GM18873 (cell line): ENCODE measurements at regions not wholly inside any gene's neighbourhood (a gene's known extent, or its start where the extent isn't known, plus 50 kb on each side); places are given as distances from the start of the nearest gene placed in this dataset.
"Not testable (repeated sequence)": the region's sequence is repeated elsewhere in the genome, so short reads cannot be mapped to it uniquely, and the experiment has no call there.

Experiments
- ATAC-seq: cut with Tn5 transposase; IDR thresholded peaks from one replicate; pipeline ENCODE4 v1.9.1; 2021; ENCODE audit warnings: mild to moderate bottlenecking, moderate library complexity, moderate number of reproducible peaks; ENCODE audit not compliant: unreplicated experiment, low FRiP score

DNA sequence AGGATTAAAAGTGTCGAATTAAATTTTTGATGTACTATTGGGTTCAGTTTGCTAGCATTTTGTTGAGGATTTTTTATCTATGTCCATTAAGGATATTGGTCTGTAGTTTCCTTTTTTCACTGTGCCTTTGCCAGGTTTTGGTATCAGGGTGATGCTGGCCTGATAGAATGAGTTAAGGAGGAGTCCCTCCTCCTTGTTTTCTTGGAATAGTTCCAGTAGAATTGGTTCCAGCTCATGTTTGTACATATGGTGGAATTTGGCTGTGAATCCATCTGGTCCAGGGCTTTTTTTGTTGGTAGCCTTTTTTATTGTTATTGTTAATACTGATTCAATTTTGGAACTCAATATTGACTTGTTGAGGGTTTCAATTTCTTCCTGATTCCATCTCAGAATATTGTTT, 141.8 kb downstream of the SIM1 start:
- no peak for ATAC-seq

DNA sequence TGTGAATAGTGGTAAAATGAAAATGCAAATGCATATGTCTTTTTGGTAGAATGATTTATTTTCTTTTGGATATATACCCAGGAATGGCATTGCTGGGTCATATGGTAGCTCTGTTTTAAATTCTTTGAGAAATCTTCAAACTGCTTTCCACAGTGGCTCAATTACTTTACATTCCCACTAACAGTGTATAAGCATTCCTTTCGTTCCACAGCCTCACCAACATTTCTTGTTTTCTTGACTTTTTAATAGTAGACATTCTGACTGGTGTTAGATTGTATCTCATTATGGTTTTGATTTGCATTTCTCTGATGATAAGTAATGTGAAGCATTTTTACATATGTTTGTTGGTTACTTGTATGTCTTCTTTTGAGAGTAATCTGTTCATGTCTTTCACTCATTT, 144.0 kb downstream of the SIM1 start:
- ATAC-seq = no peak

DNA sequence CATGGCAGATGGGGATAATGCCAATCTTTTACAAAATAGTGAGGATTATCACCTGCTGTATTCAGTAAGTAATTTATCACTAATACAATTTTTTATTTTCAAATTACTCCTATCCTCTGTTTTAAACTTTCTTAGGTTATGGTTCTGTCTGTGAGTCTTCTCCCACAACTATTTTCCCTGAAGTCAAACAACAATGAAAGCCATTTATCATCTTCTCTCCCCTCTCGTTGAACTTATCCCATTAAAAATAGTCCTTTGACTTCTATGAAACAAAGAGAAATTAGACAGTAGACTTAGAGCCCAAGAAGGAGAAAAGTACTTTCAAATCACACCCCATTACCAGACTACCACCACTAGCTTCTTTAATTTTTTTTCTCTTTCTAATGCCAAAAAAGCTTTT, 147.7 kb downstream of the SIM1 start:
- no peak for ATAC-seq

DNA sequence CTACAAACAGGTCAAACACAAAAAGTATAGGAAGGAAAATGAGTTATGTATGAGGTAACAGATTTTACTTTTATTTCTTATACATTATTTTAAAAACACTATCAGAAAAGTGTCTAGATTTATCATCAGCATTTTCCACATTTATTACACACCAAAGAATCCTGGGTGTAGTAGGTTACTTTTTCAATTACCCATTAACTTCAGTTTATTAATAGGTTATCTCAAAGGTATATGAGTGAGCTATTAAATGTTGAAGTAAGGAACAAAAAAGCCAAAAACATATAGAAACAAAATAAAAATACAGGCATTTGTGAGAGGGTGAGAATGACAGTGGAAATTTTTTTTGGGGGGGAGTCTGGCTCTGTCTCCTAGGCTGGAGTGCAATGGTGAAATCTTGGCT, 150.5 kb downstream of the SIM1 start:
- ATAC-seq = no peak

DNA sequence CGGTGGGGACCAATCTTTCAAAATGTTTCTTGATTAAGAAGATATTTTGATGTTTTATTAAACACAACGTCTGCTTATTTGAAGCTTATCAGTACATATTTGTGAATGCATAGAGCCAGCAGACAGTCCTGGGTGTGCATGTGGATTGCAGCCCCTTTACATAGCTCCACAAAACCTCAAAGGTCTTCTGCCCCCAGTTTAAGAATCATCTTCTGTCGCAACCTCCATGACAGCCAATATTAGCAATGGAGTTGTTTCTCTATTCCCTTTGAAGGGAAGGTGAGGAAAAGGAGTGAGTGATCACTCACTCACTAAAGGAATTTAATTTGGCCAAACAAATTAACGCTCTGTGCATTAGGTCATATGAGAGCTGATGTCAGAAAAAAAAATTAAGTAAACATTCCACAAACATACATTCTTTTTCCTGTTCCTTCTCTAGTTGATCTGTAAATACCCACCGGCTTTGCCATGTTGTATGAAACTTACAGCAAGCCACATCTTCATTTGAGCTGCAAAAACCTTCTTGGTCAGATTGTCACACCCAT, 152.9 kb downstream of the SIM1 start:
- ATAC-seq = no peak

DNA sequence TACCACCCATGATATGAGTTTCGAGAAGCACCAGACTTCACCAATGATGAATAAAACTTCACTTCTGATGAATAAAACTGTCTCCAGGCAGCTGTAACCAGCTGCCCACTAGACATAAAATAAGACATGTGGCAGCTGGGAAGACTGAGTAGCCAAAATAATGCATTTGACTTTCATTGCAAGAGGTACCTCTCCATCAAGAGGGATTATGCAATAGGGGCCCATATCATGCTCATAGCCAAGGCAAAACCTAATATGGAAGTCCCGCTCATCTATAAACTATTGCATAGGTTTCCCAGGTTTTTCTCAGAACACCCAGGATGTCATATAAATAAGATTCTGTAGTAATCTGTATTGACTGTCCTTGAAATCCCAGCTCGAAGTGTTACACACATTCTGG, 155.5 kb downstream of the SIM1 start:
- no peak for ATAC-seq

DNA sequence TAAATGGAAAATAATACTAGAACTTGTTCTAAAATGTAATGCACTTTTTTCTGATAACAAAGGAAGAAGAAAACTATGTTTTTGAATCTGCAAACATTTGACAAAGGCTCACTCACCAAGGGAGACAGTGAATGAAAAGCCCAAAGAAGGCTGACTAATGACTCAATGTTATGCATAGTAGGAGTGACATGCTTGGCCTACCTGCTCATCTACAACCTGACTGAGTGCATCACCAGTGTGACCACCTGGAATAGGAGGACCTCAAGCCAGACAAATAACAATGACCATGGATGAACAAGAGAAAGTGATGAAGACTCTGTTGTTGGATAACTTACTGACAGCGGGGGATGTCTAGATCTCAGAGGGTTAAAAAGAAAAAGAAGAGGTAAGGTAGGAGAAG, 157.2 kb downstream of the SIM1 start:
- no peak for ATAC-seq

DNA sequence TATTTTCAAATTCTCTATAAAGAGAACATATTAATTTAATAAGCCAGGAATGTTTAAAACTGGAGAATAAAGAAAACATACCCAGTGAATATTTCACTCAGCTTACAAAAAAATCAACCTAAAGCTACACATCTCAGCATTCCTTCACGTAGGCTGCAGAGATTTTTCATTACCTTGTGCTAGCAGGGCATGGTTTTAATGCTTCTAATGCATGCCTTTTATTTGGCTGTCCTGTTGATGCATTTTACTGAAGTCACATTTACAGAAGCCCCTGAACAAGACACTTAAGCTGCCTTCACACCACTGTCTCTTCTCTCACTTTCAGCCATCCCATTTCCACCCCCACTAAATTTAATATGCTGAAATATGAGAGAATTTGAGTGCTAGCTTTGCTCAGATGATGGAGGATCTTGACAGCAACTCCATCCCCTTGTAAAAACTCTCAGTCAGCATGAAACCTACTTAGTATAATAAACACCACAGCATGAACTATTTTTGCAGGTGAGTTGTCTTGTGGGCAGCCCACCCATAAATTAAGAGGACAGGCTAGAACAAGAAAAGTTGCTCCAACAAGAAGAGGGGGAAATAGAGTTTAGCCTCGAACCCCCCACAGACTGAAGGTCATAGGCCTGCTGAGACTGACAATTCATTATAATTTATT, 159.4 kb downstream of the SIM1 start:
- ATAC-seq = no peak

DNA sequence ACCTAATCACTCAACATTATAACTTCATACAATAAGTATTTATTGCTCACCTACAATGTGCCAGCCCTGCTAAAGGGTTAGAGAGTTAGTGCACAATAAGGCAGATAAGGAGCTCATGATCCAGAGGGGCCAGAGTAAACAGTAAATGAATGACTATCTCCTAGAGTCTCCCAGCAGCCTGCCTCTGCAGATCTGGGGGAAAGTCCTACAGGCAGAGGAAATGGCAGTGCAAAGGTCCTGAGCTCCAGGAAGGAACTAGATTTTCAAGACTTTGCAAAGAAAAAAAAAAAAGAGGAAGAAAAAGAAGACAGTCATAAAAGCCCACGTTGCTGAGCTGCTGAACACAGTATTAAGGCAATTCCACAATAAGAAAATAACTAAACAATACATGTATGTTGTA, 160.1 kb downstream of the SIM1 start:
- ATAC-seq = no peak

DNA sequence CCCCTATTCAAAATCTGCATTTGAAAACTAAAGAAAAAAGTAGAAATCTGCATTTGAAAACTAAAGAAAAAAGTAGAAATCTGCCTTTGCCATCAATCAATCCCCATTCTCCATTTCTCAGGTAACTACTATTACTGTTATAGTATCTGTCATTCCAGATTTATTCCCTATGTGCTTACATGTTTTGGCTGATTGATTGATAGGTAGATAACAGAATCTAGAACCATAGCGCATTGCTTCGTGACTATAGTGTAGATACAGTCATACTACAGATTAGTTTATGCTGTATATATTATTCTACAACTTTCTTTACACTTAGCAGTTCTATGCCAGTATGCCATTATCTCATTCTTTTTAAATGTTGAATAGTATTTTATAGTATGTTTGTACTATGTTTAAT, 163.0 kb downstream of the SIM1 start:
- no peak for ATAC-seq

DNA sequence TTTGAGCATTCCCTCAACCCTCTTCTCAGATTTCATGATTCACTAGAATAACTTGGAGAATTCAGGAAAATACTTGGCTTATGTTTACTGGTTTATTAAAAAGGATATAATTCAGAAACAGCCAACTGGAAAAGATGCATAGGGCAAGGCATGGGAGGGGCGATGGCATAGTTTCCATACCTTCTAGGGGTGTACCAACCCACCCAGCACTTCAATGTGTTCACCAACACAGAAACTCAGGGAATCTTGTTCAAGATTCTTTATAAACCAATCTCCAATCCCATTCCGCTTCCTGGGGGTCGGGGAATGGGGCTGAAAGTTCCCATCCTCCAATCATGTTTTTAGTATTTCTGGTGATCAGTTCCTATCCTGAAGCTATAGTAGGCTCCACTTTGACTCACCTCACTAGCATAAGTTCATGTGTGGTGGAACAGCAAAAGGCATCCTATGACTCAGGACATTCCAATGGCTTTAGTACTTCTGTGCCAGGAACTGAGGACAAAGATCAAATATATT, 164.4 kb downstream of the SIM1 start:
- no peak for ATAC-seq

DNA sequence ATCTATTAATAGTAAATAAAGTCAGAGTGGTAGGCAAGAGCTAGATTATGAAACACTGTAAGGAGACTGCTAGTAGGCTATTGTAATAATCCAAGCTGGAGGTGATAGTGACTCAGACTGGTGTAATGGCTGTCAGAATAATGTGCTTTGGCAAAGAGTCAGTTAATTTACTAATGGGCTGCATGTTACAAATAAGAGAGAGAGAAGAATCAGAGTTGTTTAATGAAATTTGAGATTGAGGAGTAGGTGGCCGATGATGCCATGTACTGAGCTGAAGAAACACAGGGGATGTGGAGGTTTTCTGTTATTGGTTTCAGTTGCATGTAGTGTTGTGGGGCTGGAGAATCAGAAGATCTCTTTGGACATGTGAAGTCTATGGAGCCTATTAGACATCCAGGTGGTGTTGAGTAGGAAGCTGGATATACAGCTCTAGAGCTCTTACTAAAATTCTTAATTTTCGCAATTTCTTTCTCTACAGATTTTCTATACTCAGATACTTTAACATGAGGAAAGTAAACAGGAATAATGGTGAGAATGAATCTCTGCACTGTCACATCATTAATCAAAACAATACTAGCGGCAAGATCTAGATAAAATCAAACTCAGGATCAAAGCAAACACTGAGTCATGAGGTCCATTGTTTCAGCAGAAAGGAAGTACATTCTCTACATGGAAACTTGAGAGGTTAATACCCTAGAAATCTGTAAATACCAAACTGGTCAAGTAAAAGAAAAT, 167.7 kb downstream of the SIM1 start:
- ATAC-seq = no peak

DNA sequence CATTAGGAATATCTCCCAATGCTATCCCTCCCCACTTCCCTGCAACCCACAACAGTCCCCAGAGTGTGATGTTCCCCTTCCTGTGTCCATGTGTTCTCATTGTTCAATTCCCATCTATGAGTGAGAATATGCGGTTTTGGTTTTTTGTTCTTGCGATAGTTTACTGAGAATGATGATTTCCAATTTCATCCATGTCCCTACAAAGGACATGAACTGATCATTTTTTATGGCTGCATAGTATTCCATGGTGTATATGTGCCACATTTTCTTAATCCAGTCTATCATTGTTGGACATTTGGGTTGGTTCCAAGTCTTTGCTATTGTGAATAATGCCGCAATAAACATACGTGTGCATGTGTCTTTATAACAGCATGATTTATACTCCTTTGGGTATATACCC, 169.5 kb downstream of the SIM1 start:
- ATAC-seq = not testable (repeated sequence)

DNA sequence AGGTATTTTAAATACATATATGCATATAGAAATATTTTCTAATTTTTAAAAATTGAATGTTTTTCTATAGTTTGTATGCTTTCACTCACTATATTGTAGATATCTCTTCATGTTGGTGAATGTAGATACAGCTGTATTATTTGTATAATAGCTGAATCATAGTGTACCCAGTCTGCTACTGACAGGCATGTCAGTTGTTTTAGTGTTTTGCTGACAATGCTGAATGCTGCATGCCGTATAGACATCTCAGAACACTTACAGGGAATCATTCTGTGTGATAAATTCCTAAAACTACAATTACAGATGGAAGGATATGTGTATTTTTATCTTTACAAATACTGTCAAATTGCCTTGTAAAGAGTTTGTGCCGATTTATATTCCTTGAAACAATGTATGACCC, 175.4 kb downstream of the SIM1 start:
- ATAC-seq = no peak

DNA sequence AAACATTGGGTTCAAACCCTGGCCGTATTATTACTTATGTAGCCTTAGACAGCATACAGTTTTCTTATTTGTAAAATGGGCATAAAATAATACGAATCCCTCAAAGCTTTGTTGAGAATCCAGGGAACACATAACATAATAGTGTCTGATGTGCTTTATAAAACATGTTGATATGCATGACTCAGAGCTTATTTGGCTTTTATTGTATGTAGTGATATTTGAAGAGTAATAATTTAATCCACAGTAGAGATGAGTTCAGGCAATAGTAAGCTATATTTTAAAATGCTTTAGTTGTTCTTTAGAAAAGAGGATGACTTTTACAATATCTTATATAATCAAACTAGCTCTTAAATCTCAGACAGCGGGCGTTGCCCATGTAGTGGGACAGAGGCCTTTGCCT, 176.4 kb downstream of the SIM1 start:
- ATAC-seq = no peak

DNA sequence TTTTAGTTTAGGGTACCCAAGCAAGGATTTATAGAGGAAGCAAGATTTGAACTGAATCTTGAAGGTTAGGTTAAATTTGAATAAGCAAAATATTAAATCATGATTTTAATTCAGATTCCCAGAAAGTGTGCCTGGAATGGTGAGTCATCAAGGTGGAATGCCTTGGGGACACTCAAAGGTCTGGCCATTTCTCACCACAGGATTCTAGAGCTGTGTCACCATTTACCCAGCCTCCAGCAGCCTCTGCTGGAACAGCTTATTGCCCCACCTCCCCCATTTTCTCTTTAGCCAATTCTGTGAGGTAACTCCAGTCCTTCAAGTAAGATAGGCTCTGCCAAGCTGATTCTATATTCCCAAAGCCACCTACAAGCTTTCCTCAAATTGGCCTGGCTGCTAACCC, 181.4 kb downstream of the SIM1 start:
- ATAC-seq = no peak

DNA sequence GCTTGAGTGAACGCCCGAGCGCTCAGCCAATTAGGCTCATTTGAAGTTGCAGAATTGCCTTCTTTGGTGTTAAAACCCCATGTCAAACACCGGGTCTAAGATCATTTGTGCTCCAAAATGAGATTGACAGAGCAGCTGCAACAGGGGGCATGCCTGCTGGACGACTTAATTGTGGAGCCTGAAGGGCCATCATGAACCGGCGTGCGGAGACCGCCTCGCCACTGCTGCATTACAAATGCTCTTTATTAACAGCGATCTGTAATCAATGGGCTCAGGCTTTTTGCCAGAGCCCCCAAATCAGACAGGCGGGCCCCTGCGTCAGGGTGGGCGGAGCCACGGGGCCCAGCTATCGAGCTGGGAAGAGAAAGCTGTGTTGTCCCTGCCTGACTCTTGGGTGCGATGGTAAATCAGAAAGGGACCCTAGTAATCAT, 183.2 kb downstream of the SIM1 start:
- ATAC-seq = no peak

DNA sequence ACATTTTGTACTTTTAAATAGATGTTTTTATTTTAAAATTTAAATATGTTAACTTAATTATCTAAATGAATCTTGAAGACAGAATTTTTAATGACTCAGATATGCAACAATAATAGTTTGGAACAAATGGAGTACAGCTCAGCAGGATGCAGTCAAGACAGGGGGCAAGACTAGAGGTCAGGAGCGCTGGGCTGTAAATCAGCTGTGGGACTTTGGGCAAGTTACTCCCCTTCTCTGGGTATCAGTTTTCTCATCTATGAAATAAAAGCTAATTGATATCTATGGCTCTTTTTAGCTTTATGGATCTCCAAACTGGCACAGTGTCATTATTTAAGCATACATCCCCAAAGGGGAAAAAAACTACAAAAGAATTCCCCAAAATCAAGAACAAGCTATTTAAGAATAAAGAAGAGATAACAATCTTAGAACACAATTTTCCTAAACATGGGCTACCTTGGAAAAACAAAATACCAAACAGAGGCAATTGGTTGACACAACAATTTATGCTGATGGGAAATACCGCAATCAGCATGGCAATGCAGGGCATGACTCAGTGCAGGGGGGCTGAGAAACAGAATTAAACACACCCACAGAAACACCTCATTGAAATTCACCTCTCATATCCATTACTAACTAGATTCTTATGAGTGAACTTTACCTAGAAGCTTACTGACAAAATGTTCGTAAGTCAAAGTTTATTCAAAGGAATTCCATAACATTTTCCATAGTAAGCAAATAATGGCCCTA, 188.2 kb downstream of the SIM1 start:
- ATAC-seq = no peak

DNA sequence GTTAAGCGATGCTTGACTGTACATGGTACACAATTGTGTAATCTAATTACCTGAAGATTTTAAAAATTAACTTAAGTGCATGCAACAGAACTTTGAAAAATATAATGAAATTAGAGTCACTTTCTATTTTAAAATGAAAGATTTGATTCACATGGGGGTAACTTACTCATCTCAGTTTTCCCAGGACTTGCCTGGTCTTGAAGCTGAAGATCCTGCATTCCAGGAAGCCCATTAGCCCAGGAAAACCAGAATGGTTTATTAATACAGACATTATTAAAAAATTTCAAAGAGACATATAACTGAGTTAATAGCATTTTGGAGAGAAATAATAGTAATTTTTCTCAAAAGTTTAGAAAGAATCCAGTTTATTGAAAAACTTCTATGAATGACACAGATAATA, 190.6 kb downstream of the SIM1 start:
- ATAC-seq = no peak

DNA sequence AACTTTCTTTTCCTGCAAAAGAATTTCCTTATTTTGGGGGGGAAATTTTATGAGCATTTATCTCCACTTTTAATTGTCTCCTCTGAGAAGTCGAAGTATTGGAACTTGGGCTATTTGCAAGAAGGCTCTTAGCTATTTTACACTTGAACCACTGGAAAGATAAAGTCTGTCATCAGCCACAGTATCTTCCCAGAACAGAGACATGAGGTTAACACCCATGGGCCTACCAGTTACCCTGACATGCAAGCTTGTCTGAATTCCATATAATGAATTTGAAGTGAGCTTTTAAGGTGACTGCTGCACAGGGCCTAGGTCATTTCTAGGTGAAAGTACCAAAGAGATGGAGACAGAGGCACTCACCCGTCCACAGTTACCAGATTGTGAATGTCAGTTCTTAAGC, 193.1 kb downstream of the SIM1 start:
- ATAC-seq = no peak

DNA sequence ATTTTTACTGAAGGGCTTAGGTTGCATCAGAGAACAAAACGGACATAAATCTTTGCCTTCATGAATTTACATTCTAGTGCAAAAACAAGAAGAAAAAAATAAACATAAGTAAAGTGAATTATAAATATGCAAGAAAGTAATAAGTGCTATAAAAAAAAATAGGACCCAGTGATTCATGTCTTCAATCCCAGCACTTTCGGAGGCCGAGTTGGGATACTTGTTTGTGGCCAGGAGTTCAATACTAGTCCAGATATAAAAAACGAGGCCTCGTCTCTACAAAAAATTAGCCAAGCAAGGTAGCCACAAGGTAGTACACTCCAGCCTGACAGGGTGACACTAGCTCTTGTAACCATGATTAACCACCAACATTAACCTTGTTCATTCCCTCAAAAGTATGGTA, 193.5 kb downstream of the SIM1 start:
- no peak for ATAC-seq
